ENCODE measurements at regions not wholly inside any gene's neighbourhood (a gene's known extent, or its start where the extent isn't known, plus 50 kb on each side); places are given as distances from the start of the nearest gene placed in this dataset.
"Not testable (repeated sequence)": the region's sequence is repeated elsewhere in the genome, so short reads cannot be mapped to it uniquely, and the experiment has no call there.

DNA sequence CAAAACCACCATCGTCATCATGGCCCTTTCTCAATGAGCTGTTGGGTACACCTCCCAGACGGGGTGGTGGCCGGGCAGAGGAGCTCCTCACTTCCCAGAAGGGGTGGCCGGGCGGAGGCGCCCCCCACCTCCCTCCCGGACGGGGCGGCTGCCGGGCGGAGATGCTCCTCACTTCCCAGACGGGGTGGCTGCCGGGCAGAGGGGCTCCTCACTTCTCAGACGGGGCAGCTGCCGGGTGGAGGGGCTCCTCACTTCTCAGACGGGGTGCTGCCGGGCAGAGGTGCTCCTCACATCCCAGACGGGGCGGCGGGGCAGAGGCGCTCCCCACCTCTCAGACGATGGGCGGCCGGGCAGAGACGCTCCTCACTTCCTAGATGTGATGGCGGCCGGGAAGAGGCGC lies 226.8 kb upstream of the GLRA2 start:
- not testable (repeated sequence) for H3K27me3 ChIP-seq (ENCODE audit: control insufficient read depth, insufficient read depth, low read length); H3K36me3 ChIP-seq (replicated peaks; ENCODE audit: control insufficient read depth, insufficient read depth, low read length); H3K4me3 ChIP-seq (ENCODE audit: insufficient read depth, low read depth, low read length); DNase-seq

DNA sequence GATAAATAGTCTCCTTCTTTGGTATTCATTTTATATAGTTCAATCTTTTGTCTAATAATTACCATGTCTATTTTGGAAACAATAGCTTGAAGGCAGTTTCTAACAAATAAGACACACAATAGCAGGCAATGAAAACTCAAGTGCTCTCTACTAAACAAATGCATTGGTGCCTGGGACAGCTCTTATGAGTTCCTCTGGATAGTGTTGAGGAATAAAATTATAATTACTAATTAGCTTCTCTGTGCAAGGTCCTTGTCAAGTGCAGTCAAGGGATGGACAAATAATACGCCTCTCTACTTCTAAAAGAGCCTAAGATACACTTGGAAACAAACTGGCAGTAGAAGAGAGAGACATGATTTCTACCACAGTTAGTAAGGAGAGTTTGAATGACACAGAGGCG lies 229.0 kb upstream of the GLRA2 start:
- Histone ChIP-seq H3K4me3 (ENCODE audit: insufficient read depth, low read depth, low read length) (no peak overlapping the region), H3K36me3 (replicated peaks; ENCODE audit: control insufficient read depth, insufficient read depth, low read length) (no peaks in the 10 kb centered on the region), H3K27me3 (ENCODE audit: control insufficient read depth, insufficient read depth, low read length) (no peaks in the 10 kb centered on the region)
- no peak for DNase-seq

DNA sequence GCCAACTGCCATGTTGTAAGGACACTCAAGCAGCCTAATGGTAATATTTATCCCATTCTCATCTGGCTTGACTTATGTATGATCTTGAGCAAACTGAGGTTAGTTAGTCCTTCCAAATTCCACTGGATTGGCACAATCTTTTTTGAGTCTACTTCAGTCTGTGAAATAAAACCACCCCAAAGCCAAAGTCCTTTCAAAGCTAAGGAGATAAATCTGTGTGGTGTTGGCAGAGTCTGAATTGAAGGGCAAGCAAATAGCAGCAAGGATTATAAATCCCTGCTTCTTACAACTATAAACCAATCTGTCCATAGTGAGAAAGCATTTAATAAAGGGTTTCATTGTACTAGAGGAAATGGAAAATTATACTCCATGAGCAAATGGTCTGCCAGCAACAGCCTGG lies 233.9 kb upstream of the GLRA2 start:
- Histone ChIP-seq H3K36me3 (replicated peaks; ENCODE audit: control insufficient read depth, insufficient read depth, low read length) (no peaks in the 10 kb centered on the region), H3K4me3 (ENCODE audit: insufficient read depth, low read depth, low read length) (no peak overlapping the region), H3K27me3 (ENCODE audit: control insufficient read depth, insufficient read depth, low read length) (no peaks in the 10 kb centered on the region)
- DNase-seq, result no peak

DNA sequence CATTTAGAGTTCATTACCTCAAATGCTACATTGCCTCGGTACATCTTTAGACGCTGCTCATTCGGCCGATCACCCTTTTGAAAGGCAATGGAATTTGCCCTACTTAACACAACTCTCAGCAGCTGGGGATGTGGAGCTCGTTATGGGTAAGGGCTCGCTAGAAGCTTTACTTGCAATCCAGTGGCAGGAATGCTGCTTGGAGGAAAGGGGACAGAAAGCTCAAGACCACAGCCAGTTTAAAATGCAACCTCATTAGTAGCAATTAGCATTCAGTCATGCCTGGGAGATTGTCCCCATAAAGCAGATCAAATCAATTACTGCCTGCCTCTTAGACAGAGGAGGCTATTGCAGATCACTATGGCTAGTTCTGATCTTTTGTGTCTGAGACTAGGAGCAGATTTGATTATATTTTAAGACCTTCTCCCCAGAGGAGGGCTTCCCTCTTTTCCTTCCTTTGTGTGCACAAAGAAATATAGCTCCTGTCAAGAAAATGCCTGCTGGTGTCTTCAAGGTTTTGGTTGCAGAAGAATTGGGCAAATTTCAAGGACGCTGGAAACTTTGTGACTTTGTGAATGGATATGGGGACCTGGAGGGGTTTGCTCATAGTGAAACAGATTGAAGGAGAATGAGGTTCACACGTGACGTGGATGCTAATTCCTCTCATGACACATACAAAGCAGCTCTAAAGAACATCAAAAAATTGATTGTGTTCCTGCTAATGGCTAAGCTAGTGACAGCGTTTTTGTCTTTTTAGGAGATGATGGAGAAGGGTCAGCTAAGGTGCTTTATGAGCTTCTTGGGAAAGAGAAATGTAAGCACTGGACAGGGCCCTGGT lies 237.5 kb upstream of the GLRA2 start:
- H3K27me3 ChIP-seq (ENCODE audit: control insufficient read depth, insufficient read depth, low read length), result no peaks in the 10 kb centered on the region
- no peaks in the 10 kb centered on the region for H3K36me3 ChIP-seq (replicated peaks; ENCODE audit: control insufficient read depth, insufficient read depth, low read length)
- no peak overlapping the region for H3K4me3 ChIP-seq (ENCODE audit: insufficient read depth, low read depth, low read length)
- no peak for DNase-seq

DNA sequence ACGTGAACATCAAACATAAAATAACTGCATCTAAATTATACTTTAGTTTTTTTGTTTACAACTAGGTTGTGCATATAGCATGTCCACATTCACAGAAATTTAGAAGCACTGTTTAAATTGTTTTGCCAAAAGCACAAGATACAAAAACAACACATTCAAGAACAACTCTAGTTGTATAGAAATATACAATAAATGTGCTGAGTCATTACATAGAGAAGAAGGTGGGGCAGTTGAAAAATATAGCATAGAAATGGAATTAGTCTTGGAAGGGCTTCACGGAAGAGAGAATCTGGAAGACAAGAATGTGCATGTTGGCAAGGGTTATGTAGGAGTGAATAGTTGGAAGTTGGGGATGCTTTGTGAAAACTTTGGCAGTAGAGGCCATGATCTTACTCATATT lies 239.0 kb upstream of the GLRA2 start:
- no peaks in the 10 kb centered on the region for H3K36me3 ChIP-seq (replicated peaks; ENCODE audit: control insufficient read depth, insufficient read depth, low read length)
- no peak overlapping the region for H3K4me3 ChIP-seq (ENCODE audit: insufficient read depth, low read depth, low read length)
- DNase-seq, result no peak
- H3K27me3 ChIP-seq (ENCODE audit: control insufficient read depth, insufficient read depth, low read length), result no peaks in the 10 kb centered on the region

DNA sequence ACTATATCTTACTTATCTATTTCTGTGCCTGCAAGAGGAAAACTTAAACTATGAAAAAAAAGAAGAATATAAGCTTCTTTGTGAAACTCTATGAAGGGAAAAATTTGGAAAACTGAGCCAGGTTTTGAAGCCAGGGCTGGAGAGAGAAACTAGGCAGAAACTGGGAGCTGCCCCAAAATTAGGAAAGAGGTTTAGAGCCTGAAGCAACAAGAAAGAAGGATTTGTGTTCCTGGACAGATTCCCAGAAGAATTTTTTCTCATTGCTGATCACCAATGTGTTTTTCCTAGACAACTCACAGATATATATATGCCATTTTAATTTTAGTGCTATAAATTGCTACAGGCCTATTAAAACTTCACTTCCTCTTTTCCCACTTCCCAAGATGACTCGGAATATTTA lies 245.0 kb upstream of the GEMIN8 start:
- no peaks in the 10 kb centered on the region for H3K36me3 ChIP-seq (replicated peaks; ENCODE audit: control insufficient read depth, insufficient read depth, low read length)
- no peak overlapping the region for H3K4me3 ChIP-seq (ENCODE audit: insufficient read depth, low read depth, low read length)
- DNase-seq, result no peak
- no peaks in the 10 kb centered on the region for H3K27me3 ChIP-seq (ENCODE audit: control insufficient read depth, insufficient read depth, low read length)

DNA sequence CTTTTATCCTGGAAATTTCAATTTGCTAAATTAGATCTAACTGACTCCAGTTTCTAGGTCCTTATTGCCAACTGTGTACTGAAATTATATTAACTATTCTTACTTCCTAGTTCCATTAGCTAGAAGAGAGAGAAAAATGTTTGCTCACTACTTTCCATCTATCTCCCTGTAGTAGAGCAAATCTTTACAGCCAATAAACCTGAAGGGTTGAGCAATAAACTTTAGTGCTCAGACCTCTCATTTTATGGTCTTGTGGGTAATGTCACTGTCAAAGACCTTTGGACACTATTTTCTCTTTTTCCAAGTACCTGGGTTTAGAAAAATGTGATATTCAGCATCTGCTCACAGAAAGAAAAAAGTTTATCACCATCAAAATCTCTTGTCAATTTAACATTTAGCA lies 237.5 kb upstream of the GEMIN8 start:
- Histone ChIP-seq H3K4me3 (ENCODE audit: insufficient read depth, low read depth, low read length) (no peak overlapping the region), H3K36me3 (replicated peaks; ENCODE audit: control insufficient read depth, insufficient read depth, low read length) (no peaks in the 10 kb centered on the region), H3K27me3 (ENCODE audit: control insufficient read depth, insufficient read depth, low read length) (no peaks in the 10 kb centered on the region)
- no peak for DNase-seq

DNA sequence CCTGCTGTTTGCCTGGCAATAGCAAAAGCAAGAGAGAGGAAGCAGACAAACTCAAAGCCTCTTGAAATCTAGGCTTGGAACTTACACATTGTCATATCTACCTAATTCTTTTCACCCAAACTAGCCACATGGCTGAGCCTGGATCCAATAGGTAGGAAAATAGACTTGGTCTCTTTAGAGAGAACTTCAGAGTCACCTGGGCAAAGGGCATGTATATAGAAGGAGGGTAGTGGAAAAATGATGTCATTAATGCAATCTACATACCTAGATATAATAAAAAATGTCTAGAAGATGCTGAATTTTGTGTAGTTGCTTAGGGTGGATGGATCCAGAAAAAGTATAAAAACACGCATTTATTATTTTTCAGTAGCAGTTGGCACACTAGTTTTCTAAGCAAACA lies 237.0 kb upstream of the GEMIN8 start:
- Histone ChIP-seq H3K27me3 (ENCODE audit: control insufficient read depth, insufficient read depth, low read length) (no peaks in the 10 kb centered on the region), H3K4me3 (ENCODE audit: insufficient read depth, low read depth, low read length) (no peak overlapping the region), H3K36me3 (replicated peaks; ENCODE audit: control insufficient read depth, insufficient read depth, low read length) (no peaks in the 10 kb centered on the region)
- DNase-seq, result no peak

DNA sequence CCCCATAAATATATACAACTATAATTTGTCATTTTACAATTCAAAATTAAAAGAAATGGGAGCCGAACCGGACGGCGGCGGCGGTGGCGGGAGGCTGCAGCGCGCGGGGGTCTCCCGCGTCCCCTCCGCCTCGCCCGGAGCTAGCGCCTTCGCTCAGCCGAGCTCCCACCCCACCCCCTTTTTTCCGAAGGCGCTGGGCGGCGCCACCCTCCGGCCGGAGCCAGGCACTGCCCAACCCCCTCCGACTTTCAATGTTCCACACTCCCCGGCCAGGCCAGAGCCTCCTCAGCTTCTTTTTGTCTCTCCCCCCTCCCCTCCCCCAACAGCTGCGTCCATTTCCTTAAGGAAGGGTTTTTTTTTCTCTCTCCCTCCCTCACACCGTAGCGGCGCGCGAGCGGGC lies 214.1 kb upstream of the GEMIN8 start:
- Histone ChIP-seq H3K36me3 (replicated peaks; ENCODE audit: control insufficient read depth, insufficient read depth, low read length) (no peaks in the 10 kb centered on the region), H3K4me3 (ENCODE audit: insufficient read depth, low read depth, low read length) (no peak overlapping the region), H3K27me3 (ENCODE audit: control insufficient read depth, insufficient read depth, low read length) (no peaks in the 10 kb centered on the region; the same call in 1 of the 2 replicates)
- peak; percentile 87 for DNase-seq

DNA sequence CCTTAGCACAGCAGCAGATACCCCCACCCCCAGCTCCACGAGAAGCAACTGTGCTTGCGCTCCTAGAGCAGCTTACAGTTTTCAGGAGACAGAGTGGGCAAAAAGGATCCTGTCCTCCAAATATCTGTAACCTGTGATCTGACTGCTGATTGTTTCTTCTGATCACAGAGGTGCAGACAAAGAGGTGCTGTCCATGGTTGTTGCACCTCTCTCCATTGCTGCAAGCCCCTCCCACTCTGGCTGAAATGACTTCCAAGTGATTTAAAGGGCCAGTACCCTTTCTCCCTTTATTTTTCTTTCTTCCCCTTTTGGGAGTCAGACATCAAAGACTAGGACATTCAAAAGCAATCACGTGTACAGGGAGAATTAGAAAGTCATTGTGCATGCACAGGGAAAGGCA lies 205.3 kb upstream of the GEMIN8 start:
- DNase-seq, result no peak
- Histone ChIP-seq H3K27me3 (ENCODE audit: control insufficient read depth, insufficient read depth, low read length) (no peaks in the 10 kb centered on the region), H3K4me3 (ENCODE audit: insufficient read depth, low read depth, low read length) (no peak overlapping the region), H3K36me3 (replicated peaks; ENCODE audit: control insufficient read depth, insufficient read depth, low read length) (no peaks in the 10 kb centered on the region)

DNA sequence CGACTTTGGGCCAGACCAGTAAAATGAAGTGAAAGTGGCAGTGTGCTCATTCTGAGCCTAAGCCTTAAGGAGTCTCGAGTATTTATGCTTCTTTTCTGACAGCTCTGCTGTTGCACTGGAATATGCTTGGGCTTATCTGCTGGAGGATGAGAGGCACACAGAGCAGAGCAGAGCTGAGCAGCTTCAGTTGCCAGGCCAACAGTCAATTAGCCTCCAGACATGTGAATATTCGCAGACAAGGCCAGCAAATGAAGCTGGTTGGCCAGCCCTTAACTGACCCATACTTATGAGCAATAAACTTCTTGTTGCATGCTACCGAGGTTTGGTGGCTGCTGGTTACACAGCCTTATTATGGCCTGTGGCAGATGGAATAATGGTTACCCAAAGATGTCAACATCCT lies 203.0 kb upstream of the GEMIN8 start:
- no peaks in the 10 kb centered on the region for H3K36me3 ChIP-seq (replicated peaks; ENCODE audit: control insufficient read depth, insufficient read depth, low read length)
- H3K4me3 ChIP-seq (ENCODE audit: insufficient read depth, low read depth, low read length), result no peak overlapping the region
- H3K27me3 ChIP-seq (ENCODE audit: control insufficient read depth, insufficient read depth, low read length), result no peaks in the 10 kb centered on the region
- DNase-seq, result no peak

DNA sequence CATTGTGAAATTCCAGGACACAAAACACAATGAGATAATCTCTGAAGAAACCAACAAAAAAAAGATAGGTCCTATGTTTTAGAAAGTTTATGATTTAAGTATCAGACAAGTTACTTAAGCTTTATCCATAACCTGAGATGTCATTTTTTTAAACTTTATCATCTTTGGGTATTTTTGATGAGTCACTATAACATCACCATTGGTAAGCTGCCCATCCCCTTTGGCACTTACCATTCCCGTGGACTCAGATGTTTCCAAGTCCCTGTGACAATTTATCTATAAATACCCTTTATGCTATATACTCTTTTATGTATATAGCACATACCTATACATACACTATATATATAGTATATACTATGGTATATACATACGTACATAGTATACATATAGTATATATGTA lies 198.9 kb upstream of the GEMIN8 start:
- no peak for DNase-seq
- Histone ChIP-seq H3K4me3 (ENCODE audit: insufficient read depth, low read depth, low read length) (no peak overlapping the region), H3K27me3 (ENCODE audit: control insufficient read depth, insufficient read depth, low read length) (no peaks in the 10 kb centered on the region), H3K36me3 (replicated peaks; ENCODE audit: control insufficient read depth, insufficient read depth, low read length) (no peaks in the 10 kb centered on the region)

DNA sequence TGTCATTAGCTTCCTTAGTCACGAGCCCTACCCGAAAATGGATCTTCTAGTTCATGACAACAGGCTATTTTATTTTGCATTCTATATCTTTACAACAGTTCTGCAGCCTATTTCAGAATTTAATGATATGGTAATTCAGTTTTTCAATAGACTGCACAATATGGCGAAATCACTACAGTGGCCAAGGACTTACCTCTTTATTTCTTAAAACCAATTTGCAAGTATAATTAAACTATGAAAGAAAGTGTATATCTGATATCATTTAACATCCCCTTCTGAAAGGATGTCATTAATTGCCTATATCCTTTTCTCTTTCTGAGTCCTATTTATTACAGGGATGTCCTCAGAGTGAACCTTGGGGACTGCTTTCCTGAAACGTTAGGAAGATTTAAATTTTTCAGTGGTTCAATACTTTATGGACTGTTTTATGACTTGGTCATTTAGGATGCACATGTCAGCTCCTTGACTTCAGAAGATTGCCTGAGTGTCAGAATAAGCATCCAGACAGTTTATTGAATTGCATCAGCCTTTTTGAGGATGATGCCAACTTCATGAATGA lies 190.8 kb upstream of the GEMIN8 start:
- no peak for DNase-seq
- H3K4me3 ChIP-seq (ENCODE audit: insufficient read depth, low read depth, low read length), result no peak overlapping the region
- no peaks in the 10 kb centered on the region for H3K36me3 ChIP-seq (replicated peaks; ENCODE audit: control insufficient read depth, insufficient read depth, low read length)
- no peaks in the 10 kb centered on the region for H3K27me3 ChIP-seq (ENCODE audit: control insufficient read depth, insufficient read depth, low read length)

DNA sequence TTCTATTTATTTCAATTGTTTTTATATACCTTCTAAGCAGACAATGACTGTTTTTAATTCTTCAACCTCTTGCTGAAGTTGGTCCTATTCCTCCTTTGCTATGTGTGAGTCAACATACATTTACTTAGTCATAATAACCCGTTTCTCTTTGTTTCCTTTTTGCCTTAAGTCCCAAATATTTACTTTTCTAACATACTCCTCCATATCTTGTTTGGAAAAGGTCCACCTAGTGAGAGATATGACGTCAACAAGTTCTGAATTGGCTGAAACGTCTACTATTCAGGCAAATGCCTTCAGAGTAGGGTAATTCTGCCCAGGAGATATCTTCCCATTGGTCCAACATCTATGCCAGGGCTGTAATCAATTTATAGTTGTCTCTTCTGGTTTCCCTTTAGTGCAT lies 179.3 kb upstream of the GEMIN8 start:
- H3K27me3 ChIP-seq (ENCODE audit: control insufficient read depth, insufficient read depth, low read length), result no peaks in the 10 kb centered on the region; the same call in 1 of the 2 replicates
- H3K36me3 ChIP-seq (replicated peaks; ENCODE audit: control insufficient read depth, insufficient read depth, low read length), result no peaks in the 10 kb centered on the region
- H3K4me3 ChIP-seq (ENCODE audit: insufficient read depth, low read depth, low read length), result no peak overlapping the region
- no peak for DNase-seq

DNA sequence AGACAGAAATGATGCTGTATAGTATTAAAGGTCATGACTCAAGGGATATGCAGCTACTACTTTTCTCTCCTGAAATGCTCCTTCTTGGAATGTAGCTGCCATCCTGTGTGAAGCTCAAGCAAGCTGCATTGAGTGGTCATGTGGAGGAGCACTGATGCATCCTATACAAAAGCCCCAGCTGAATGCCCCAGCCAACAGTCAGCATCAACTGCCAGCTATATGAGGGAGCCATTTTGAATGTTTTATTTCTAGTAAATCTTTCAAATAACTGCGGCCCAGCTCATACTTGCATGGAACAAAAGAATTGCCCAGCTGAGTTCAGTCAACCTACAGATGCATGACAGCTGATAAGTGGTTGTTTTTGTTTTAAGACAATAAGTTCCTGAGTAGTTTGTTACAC lies 165.0 kb upstream of the GEMIN8 start:
- Histone ChIP-seq H3K27me3 (ENCODE audit: control insufficient read depth, insufficient read depth, low read length) (no peaks in the 10 kb centered on the region), H3K4me3 (ENCODE audit: insufficient read depth, low read depth, low read length) (no peak overlapping the region), H3K36me3 (replicated peaks; ENCODE audit: control insufficient read depth, insufficient read depth, low read length) (no peaks in the 10 kb centered on the region)
- no peak for DNase-seq
